ENCODE measurements at regions not wholly inside any gene's neighbourhood (a gene's known extent, or its start where the extent isn't known, plus 50 kb on each side); places are given as distances from the start of the nearest gene placed in this dataset.

GRCh38 chr1:222326006-222326709, 221.7 kb downstream of the HHIPL2 start:
- Mint-ChIP-seq H3K4me1 (ENCODE audit: low read depth) (no peaks in the 10 kb centered on the region), H3K9me3 (ENCODE audit: low read depth) (peaks cover 2% of the 10 kb centered on the region), H3K27me3 (ENCODE audit: low read depth) (peaks cover 4% of the 10 kb centered on the region), H3K36me3 (ENCODE audit: low read depth) (no peaks in the 10 kb centered on the region), H3K27ac (ENCODE audit: unreplicated experiment) (no peak overlapping the region), H3K4me3 (ENCODE audit: unreplicated experiment) (no peak overlapping the region)
- no peak for TF ChIP-seq CTCF (IDR thresholded peaks at IDR 0.05)
- no peak for DNase-seq (ENCODE audit: low spot score)

- H3K4me1 Mint-ChIP-seq (ENCODE audit: low read depth), result no peaks in the 10 kb centered on the region
- peaks cover 6% of the 10 kb centered on the region for H3K27me3 Mint-ChIP-seq (ENCODE audit: low read depth)
- no peak for TF ChIP-seq CTCF (IDR thresholded peaks at IDR 0.05)
- H3K36me3 Mint-ChIP-seq (ENCODE audit: low read depth), result no peaks in the 10 kb centered on the region
- H3K4me3 Mint-ChIP-seq (ENCODE audit: unreplicated experiment), result no peak overlapping the region
- DNase-seq (ENCODE audit: low spot score), result no peak
- H3K9me3 Mint-ChIP-seq (ENCODE audit: low read depth), result peaks cover 2% of the 10 kb centered on the region
- H3K27ac Mint-ChIP-seq (ENCODE audit: unreplicated experiment), result no peak overlapping the region
Observed at GRCh38 chr1:222325506-222325905, 222.4 kb downstream of the HHIPL2 start.

GRCh38 chr1:222314839-222315238, 233.1 kb downstream of the HHIPL2 start:
- DNase-seq (ENCODE audit: low spot score), result no peak
- peaks cover 2% of the 10 kb centered on the region for H3K36me3 Mint-ChIP-seq (ENCODE audit: low read depth)
- no peak overlapping the region for H3K27ac Mint-ChIP-seq (ENCODE audit: unreplicated experiment)
- peaks cover 13% of the 10 kb centered on the region for H3K27me3 Mint-ChIP-seq (ENCODE audit: low read depth)
- peaks cover 3% of the 10 kb centered on the region for H3K4me1 Mint-ChIP-seq (ENCODE audit: low read depth)
- no peak for TF ChIP-seq CTCF (IDR thresholded peaks at IDR 0.05)
- H3K4me3 Mint-ChIP-seq (ENCODE audit: unreplicated experiment), result no peak overlapping the region
- H3K9me3 Mint-ChIP-seq (ENCODE audit: low read depth), result no peaks in the 10 kb centered on the region

GRCh38 chr1:222310836-222311235, 237.1 kb downstream of the HHIPL2 start:
- H3K27ac Mint-ChIP-seq (ENCODE audit: unreplicated experiment), result no peak overlapping the region
- H3K4me1 Mint-ChIP-seq (ENCODE audit: low read depth), result no peaks in the 10 kb centered on the region
- DNase-seq (ENCODE audit: low spot score), result no peak
- no peaks in the 10 kb centered on the region for H3K36me3 Mint-ChIP-seq (ENCODE audit: low read depth)
- H3K4me3 Mint-ChIP-seq (ENCODE audit: unreplicated experiment), result no peak overlapping the region
- H3K27me3 Mint-ChIP-seq (ENCODE audit: low read depth), result peaks cover 9% of the 10 kb centered on the region
- no peak for TF ChIP-seq CTCF (IDR thresholded peaks at IDR 0.05)
- H3K9me3 Mint-ChIP-seq (ENCODE audit: low read depth), result no peaks in the 10 kb centered on the region

- Mint-ChIP-seq H3K27me3 (ENCODE audit: low read depth) (peaks cover 11% of the 10 kb centered on the region), H3K4me3 (ENCODE audit: unreplicated experiment) (no peak overlapping the region), H3K27ac (ENCODE audit: unreplicated experiment) (no peak overlapping the region), H3K36me3 (ENCODE audit: low read depth) (no peaks in the 10 kb centered on the region), H3K9me3 (ENCODE audit: low read depth) (no peaks in the 10 kb centered on the region), H3K4me1 (ENCODE audit: low read depth) (no peaks in the 10 kb centered on the region)
- TF ChIP-seq CTCF (IDR thresholded peaks at IDR 0.05), result no peak
- no peak for DNase-seq (ENCODE audit: low spot score)
Observed at GRCh38 chr1:222307621-222308020, 240.3 kb downstream of the HHIPL2 start.

All from chondrocyte (in vitro differentiated cells).